DOHH2 (cell line): ENCODE measurements at regions not wholly inside any gene's neighbourhood (a gene's known extent, or its start where the extent isn't known, plus 50 kb on each side); places are given as distances from the start of the nearest gene placed in this dataset.

Source experiments
- H3F3A ChIP-seq: fragments of 200-600 bp; sonication (generic), shearing (Covaris generic); 2 replicates; pipeline ENCODE4 v1.6.0; 2016; ENCODE audit warnings: antibody characterized with exemption, mild to moderate bottlenecking; ENCODE audit not compliant: control insufficient read depth, insufficient read depth
- H3K27ac ChIP-seq: fragments of 200-600 bp; sonication (generic); 2 replicates; pipeline ENCODE4 v1.5.1; 2014; ENCODE audit warnings: low read depth, mild to moderate bottlenecking, low read length, moderate library complexity
- H3K27me3 ChIP-seq: fragments of 200-600 bp; sonication (generic); 2 replicates; pipeline ENCODE4 v1.6.1; 2014; ENCODE audit warnings: mild to moderate bottlenecking, low read length, mixed read lengths; ENCODE audit not compliant: control insufficient read depth
- H3K36me3 ChIP-seq: fragments of 200-600 bp; sonication (generic); 2 replicates; pipeline ENCODE4 v1.6.1; 2014; ENCODE audit warnings: mild to moderate bottlenecking, low read length, moderate library complexity, mixed read lengths; ENCODE audit not compliant: control insufficient read depth
- H3K4me1 ChIP-seq: fragments of 200-600 bp; sonication (generic); 2 replicates; pipeline ENCODE4 v1.6.1; 2014; ENCODE audit warnings: mild to moderate bottlenecking, low read length, mixed read lengths; ENCODE audit not compliant: control insufficient read depth
- H3K4me2 ChIP-seq: fragments of 200-600 bp; sonication (generic); 2 replicates; pipeline ENCODE4 v1.6.0; 2014; ENCODE audit warnings: mild to moderate bottlenecking, low read length, moderate library complexity
- H3K4me3 ChIP-seq: fragments of 200-600 bp; sonication (generic); 2 replicates; pipeline ENCODE4 v1.5.1; 2014; ENCODE audit warnings: mild to moderate bottlenecking, low read length, mixed read lengths
- H3K79me2 ChIP-seq: fragments of 200-600 bp; sonication (generic); 2 replicates; pipeline ENCODE4 v1.6.1; 2014; ENCODE audit warnings: mild to moderate bottlenecking, low read length, mixed read lengths; ENCODE audit not compliant: control insufficient read depth
- H3K9me2 ChIP-seq: fragments of 200-600 bp; sonication (generic); replicated peaks from 2 replicates; pipeline ENCODE4 v1.6.1; 2014; ENCODE audit warnings: mild to moderate bottlenecking, low read length, mixed read lengths; ENCODE audit not compliant: control insufficient read depth
- H3K9me3 ChIP-seq: fragments of 200-600 bp; sonication (generic); 2 replicates; pipeline ENCODE4 v1.6.1; 2014; ENCODE audit warnings: antibody characterized with exemption, low read length, mixed read lengths; ENCODE audit not compliant: control insufficient read depth, insufficient read depth
- H4K20me1 ChIP-seq: fragments of 200-600 bp; sonication (generic); 2 replicates; pipeline ENCODE4 v1.6.0; 2014; ENCODE audit warnings: low read depth, mild to moderate bottlenecking, antibody characterized with exemption, low read length, moderate library complexity; ENCODE audit not compliant: control insufficient read depth, insufficient read depth
- CTCF ChIP-seq: fragments of 200-600 bp; sonication (generic); IDR thresholded peaks from one replicate; pipeline ENCODE4 v1.5.1; 2014; ENCODE audit warnings: antibody characterized with exemption, mild to moderate bottlenecking, low read depth, low read length; ENCODE audit not compliant: poor library complexity, severe bottlenecking
- EZH2phosphoT487 ChIP-seq: fragments of 200-600 bp; sonication (generic); IDR thresholded peaks from 2 replicates; pipeline ENCODE4 v1.6.1; 2017; ENCODE audit warnings: borderline replicate concordance, mild to moderate bottlenecking, antibody characterized with exemption, low read length, moderate library complexity, mixed read lengths

GRCh38 chr14:98198385-98198784, 1073.6 kb downstream of the BCL11B start:
- Histone ChIP-seq H3K79me2 (no peaks in the 10 kb centered on the region), H3K36me3 (no peaks in the 10 kb centered on the region), H3F3A (no peaks in the 10 kb centered on the region), H3K4me2 (no peak overlapping the region), H4K20me1 (no peaks in the 10 kb centered on the region), H3K4me3 (no peak overlapping the region), H3K27me3 (no peaks in the 10 kb centered on the region), H3K4me1 (no peaks in the 10 kb centered on the region), H3K27ac (no peak overlapping the region), H3K9me2 (no peaks in the 10 kb centered on the region), H3K9me3 (no peaks in the 10 kb centered on the region)
- no peak for TF ChIP-seq EZH2phosphoT487
- no peak for TF ChIP-seq CTCF

- Histone ChIP-seq H4K20me1 (no peaks in the 10 kb centered on the region), H3K9me2 (no peaks in the 10 kb centered on the region), H3K27ac (no peak overlapping the region), H3K4me3 (no peak overlapping the region), H3K36me3 (no peaks in the 10 kb centered on the region), H3K9me3 (no peaks in the 10 kb centered on the region), H3K4me1 (no peaks in the 10 kb centered on the region), H3K79me2 (no peaks in the 10 kb centered on the region), H3F3A (no peaks in the 10 kb centered on the region), H3K27me3 (no peaks in the 10 kb centered on the region), H3K4me2 (no peak overlapping the region)
- TF ChIP-seq CTCF (no peak), EZH2phosphoT487 (no peak)
Observed at GRCh38 chr14:98200601-98201000, 1071.4 kb downstream of the BCL11B start.

GRCh38 chr14:98203421-98203820, 1068.6 kb downstream of the BCL11B start:
- H3K27me3 ChIP-seq, result no peaks in the 10 kb centered on the region
- TF ChIP-seq CTCF (no peak), EZH2phosphoT487 (no peak)

GRCh38 chr14:98204139-98204538, 1067.9 kb downstream of the BCL11B start:
- no peaks in the 10 kb centered on the region for H3K27me3 ChIP-seq
- no peak overlapping the region for H3K4me3 ChIP-seq
- no peak overlapping the region for H3K4me2 ChIP-seq
- no peaks in the 10 kb centered on the region for H3K4me1 ChIP-seq
- no peaks in the 10 kb centered on the region for H3K36me3 ChIP-seq
- H3K9me2 ChIP-seq, result no peaks in the 10 kb centered on the region
- H3K27ac ChIP-seq, result no peak overlapping the region
- no peak for TF ChIP-seq CTCF
- TF ChIP-seq EZH2phosphoT487, result no peak
- H3K9me3 ChIP-seq, result no peaks in the 10 kb centered on the region
- no peaks in the 10 kb centered on the region for H4K20me1 ChIP-seq
- H3K79me2 ChIP-seq, result no peaks in the 10 kb centered on the region
- no peaks in the 10 kb centered on the region for H3F3A ChIP-seq

More at GRCh38 chr14:98203421-98203820, 1068.6 kb downstream of the BCL11B start:
- Histone ChIP-seq H3K27ac (no peak overlapping the region), H3K9me2 (no peaks in the 10 kb centered on the region), H3K79me2 (no peaks in the 10 kb centered on the region), H3K36me3 (no peaks in the 10 kb centered on the region), H3K4me1 (no peaks in the 10 kb centered on the region), H3K4me3 (no peak overlapping the region), H3F3A (no peaks in the 10 kb centered on the region), H4K20me1 (no peaks in the 10 kb centered on the region), H3K9me3 (no peaks in the 10 kb centered on the region), H3K4me2 (no peak overlapping the region)
